ENCODE measurements at regions not wholly inside any gene's neighbourhood (a gene's known extent, or its start where the extent isn't known, plus 50 kb on each side); places are given as distances from the start of the nearest gene placed in this dataset.
"Not testable (repeated sequence)": the region's sequence is repeated elsewhere in the genome, so short reads cannot be mapped to it uniquely, and the experiment has no call there.

GRCh38 chr7:85415743-85416142, 228.9 kb upstream of the SEMA3D start:
- no peak for DNase-seq (ENCODE audit: low spot score)

- DNase-seq (ENCODE audit: low spot score), result no peak
Observed at GRCh38 chr7:85413718-85414117, 226.9 kb upstream of the SEMA3D start.

GRCh38 chr7:85412912-85413311, 226.1 kb upstream of the SEMA3D start:
- DNase-seq (ENCODE audit: low spot score), result no peak

- DNase-seq (ENCODE audit: low spot score), result no peak
Observed at GRCh38 chr7:85407391-85407790, 220.5 kb upstream of the SEMA3D start.

- DNase-seq (ENCODE audit: low spot score), result no peak
Observed at GRCh38 chr7:85405016-85405902, 218.4 kb upstream of the SEMA3D start.

GRCh38 chr7:85396676-85397075, 209.8 kb upstream of the SEMA3D start:
- no peak for DNase-seq (ENCODE audit: low spot score)

- no peak for DNase-seq (ENCODE audit: low spot score)
Observed at GRCh38 chr7:85392789-85393188, 205.9 kb upstream of the SEMA3D start.

GRCh38 chr7:85392326-85392725, 205.5 kb upstream of the SEMA3D start:
- no peak for DNase-seq (ENCODE audit: low spot score)

- DNase-seq (ENCODE audit: low spot score), result no peak
Observed at GRCh38 chr7:85386460-85386859, 199.6 kb upstream of the SEMA3D start.

- DNase-seq (ENCODE audit: low spot score), result no peak
Observed at GRCh38 chr7:85384392-85384791, 197.5 kb upstream of the SEMA3D start.

- no peak for DNase-seq (ENCODE audit: low spot score)
Observed at GRCh38 chr7:85381212-85381611, 194.4 kb upstream of the SEMA3D start.

GRCh38 chr7:85376589-85376988, 189.7 kb upstream of the SEMA3D start:
- DNase-seq (ENCODE audit: low spot score), result no peak

- DNase-seq (ENCODE audit: low spot score), result no peak
Observed at GRCh38 chr7:85356916-85357315, 170.1 kb upstream of the SEMA3D start.

- DNase-seq (ENCODE audit: low spot score), result no peak
Observed at GRCh38 chr7:85343484-85343883, 156.6 kb upstream of the SEMA3D start.

GRCh38 chr7:85342781-85343180, 155.9 kb upstream of the SEMA3D start:
- no peak for DNase-seq (ENCODE audit: low spot score)

- DNase-seq (ENCODE audit: low spot score), result no peak
Observed at GRCh38 chr7:85341973-85342372, 155.1 kb upstream of the SEMA3D start.

- DNase-seq (ENCODE audit: low spot score), result no peak
Observed at GRCh38 chr7:85341121-85341520, 154.3 kb upstream of the SEMA3D start.

- DNase-seq (ENCODE audit: low spot score), result no peak
Observed at GRCh38 chr7:85336086-85336485, 149.2 kb upstream of the SEMA3D start.

GRCh38 chr7:85335113-85335512, 148.3 kb upstream of the SEMA3D start:
- DNase-seq (ENCODE audit: low spot score), result not testable (repeated sequence)

- no peak for DNase-seq (ENCODE audit: low spot score)
Observed at GRCh38 chr7:85328456-85328998, 141.7 kb upstream of the SEMA3D start.

GRCh38 chr7:85324145-85324799, 137.4 kb upstream of the SEMA3D start:
- no peak for DNase-seq (ENCODE audit: low spot score)

- no peak for DNase-seq (ENCODE audit: low spot score)
Observed at GRCh38 chr7:85322252-85322651, 135.4 kb upstream of the SEMA3D start.

Measured in D341Med (cell line).